Fibroblast of lung (primary cell): ENCODE measurements at regions not wholly inside any gene's neighbourhood (a gene's known extent, or its start where the extent isn't known, plus 50 kb on each side); places are given as distances from the start of the nearest gene placed in this dataset.

Experiments
- DNase-seq, 2 donors: peaks; one replicate each; pipeline versions ENCODE4 v3.0.0 to v3.0.0-alpha.2; 2010; ENCODE audit warnings: low read depth in 2 of 2
- H2AFZ ChIP-seq: 2 replicates; pipeline ENCODE4 v1.5.1; 2012; ENCODE audit warnings: low read length, control low read depth, inconsistent platforms
- H3K27ac ChIP-seq: 2 replicates; pipeline ENCODE4 v1.5.1; 2011; ENCODE audit warnings: low read length, control low read depth; ENCODE audit not compliant: insufficient read depth
- H3K27me3 ChIP-seq: 2 replicates; pipeline ENCODE4 v1.5.1; 2011; ENCODE audit warnings: mild to moderate bottlenecking, low read length; ENCODE audit not compliant: control insufficient read depth, insufficient read depth
- H3K36me3 ChIP-seq: 2 replicates; pipeline ENCODE4 v1.5.1; 2011; ENCODE audit warnings: low read length; ENCODE audit not compliant: control insufficient read depth, insufficient read depth
- H3K4me1 ChIP-seq: 2 replicates; pipeline ENCODE4 v1.5.1; 2011; ENCODE audit warnings: low read length; ENCODE audit not compliant: control insufficient read depth, insufficient read depth; ENCODE audit errors: extremely low read depth
- H3K4me2 ChIP-seq: 2 replicates; pipeline ENCODE4 v1.5.1; 2011; ENCODE audit warnings: low read length, control low read depth; ENCODE audit not compliant: insufficient read depth; ENCODE audit errors: extremely low read depth
- H3K4me3 ChIP-seq, 4 experiments: fragments of 200-600 bp in 1 of 4; sonication (generic) in 1 of 4; replicated peaks in 1 of 4; 2 replicates each; pipeline ENCODE4 v1.5.1; 2011 to 2016; ENCODE audit warnings: low read length in 4 of 4, low read depth in 3 of 4, mild to moderate bottlenecking in 3 of 4, control low read depth in 2 of 4, inconsistent platforms in 1 of 4, mixed read lengths in 1 of 4; ENCODE audit not compliant: insufficient read depth in 1 of 4; ENCODE audit errors: control extremely low read depth in 1 of 4
- H3K79me2 ChIP-seq: 2 replicates; pipeline ENCODE4 v1.5.1; 2012; ENCODE audit warnings: mild to moderate bottlenecking, low read length, inconsistent platforms; ENCODE audit not compliant: control insufficient read depth, insufficient read depth
- H3K9ac ChIP-seq: 2 replicates; pipeline ENCODE4 v1.5.1; 2011; ENCODE audit warnings: mild to moderate bottlenecking, low read length, control low read depth; ENCODE audit not compliant: insufficient read depth
- H3K9me3 ChIP-seq: 2 replicates; pipeline ENCODE4 v1.5.1; 2012; ENCODE audit warnings: low read depth, low read length; ENCODE audit not compliant: control insufficient read depth, insufficient read depth
- H4K20me1 ChIP-seq: 2 replicates; pipeline ENCODE4 v1.5.1; 2011; ENCODE audit warnings: low read length; ENCODE audit not compliant: control insufficient read depth, insufficient read depth; ENCODE audit errors: extremely low read depth
- EZH2 ChIP-seq: IDR thresholded peaks from 2 replicates; pipeline ENCODE4 v1.5.1; 2012; ENCODE audit warnings: low read length, control low read depth, mild to moderate bottlenecking; ENCODE audit errors: missing control alignments
- TF ChIP-seq, protein P1 (sequence below), 2 donors: IDR thresholded peaks in 1 of 2; conservative IDR thresholded peaks in 1 of 2; 1 replicate in 1 of 2; 2 replicates in 1 of 2; pipeline ENCODE4 v1.5.1; 2011 to 2012; ENCODE audit warnings: low read length in 2 of 2, control low read depth in 1 of 2, inconsistent platforms in 1 of 2, low read depth in 1 of 2, mild to moderate bottlenecking in 1 of 2

DNA sequence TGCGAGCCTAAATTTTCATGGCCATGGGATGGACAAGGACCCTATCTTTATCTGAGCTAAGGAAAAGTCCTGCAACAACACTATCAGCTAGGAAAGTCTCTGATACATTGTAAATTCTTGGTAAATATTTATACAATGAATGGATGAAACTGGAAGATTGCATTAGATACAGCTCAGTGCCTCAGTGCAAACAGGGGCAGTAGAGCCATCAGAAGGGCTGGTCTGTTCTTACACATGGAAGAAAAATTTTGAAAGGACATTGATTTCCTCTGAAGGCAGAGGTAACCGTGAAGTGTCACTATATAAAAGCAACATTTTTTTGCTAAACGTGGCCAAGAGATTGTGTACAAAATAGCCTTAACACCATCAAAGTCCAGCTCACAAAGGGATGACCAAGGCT lies 153.2 kb upstream of the GADL1 start:
- H3K4me2 ChIP-seq, result no peak overlapping the region
- no peaks in the 10 kb centered on the region for H4K20me1 ChIP-seq
- no peak overlapping the region for H3K4me3 ChIP-seq
- no peaks in the 10 kb centered on the region for H3K79me2 ChIP-seq
- DNase-seq, result no peak
- no peak overlapping the region for H3K9ac ChIP-seq
- H3K27me3 ChIP-seq, result no peaks in the 10 kb centered on the region
- TF ChIP-seq, protein P1, sequence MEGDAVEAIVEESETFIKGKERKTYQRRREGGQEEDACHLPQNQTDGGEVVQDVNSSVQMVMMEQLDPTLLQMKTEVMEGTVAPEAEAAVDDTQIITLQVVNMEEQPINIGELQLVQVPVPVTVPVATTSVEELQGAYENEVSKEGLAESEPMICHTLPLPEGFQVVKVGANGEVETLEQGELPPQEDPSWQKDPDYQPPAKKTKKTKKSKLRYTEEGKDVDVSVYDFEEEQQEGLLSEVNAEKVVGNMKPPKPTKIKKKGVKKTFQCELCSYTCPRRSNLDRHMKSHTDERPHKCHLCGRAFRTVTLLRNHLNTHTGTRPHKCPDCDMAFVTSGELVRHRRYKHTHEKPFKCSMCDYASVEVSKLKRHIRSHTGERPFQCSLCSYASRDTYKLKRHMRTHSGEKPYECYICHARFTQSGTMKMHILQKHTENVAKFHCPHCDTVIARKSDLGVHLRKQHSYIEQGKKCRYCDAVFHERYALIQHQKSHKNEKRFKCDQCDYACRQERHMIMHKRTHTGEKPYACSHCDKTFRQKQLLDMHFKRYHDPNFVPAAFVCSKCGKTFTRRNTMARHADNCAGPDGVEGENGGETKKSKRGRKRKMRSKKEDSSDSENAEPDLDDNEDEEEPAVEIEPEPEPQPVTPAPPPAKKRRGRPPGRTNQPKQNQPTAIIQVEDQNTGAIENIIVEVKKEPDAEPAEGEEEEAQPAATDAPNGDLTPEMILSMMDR (conservative IDR thresholded peaks at IDR 0.05 in 1 of 2, IDR thresholded peaks at IDR 0.05 in 1 of 2; ENCODE audit: low read depth in 1 of 2, low read length in 2 of 2), result no peak
- TF ChIP-seq EZH2, result no peak
- H3K36me3 ChIP-seq, result no peaks in the 10 kb centered on the region
- H3K4me1 ChIP-seq, result no peaks in the 10 kb centered on the region
- no peak overlapping the region for H3K27ac ChIP-seq
- no peaks in the 10 kb centered on the region for H3K9me3 ChIP-seq
- H2AFZ ChIP-seq, result no peak overlapping the region

DNA sequence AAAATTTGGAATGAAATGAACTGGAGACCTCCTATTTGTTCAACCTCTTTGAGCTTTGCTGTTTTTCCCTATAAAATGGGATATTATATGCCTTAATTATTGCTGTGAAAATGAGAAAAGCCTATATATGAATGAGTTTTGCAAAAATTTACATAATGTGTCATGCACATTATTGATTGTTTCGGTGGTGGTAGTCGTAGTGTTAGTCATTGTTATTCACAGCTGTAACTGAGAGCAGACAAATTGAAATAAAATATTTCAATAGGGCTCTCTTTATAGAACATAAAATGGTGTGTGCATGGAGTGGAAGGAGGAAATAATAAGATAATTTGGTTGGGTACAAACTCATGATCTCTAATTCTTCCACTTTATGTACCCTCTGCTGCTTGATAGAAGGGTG lies 153.7 kb upstream of the GADL1 start:
- Histone ChIP-seq H2AFZ (no peak overlapping the region), H3K9ac (no peak overlapping the region), H3K79me2 (no peaks in the 10 kb centered on the region), H3K9me3 (no peaks in the 10 kb centered on the region), H4K20me1 (no peaks in the 10 kb centered on the region), H3K4me3 (no peak overlapping the region), H3K27ac (no peak overlapping the region), H3K4me2 (no peak overlapping the region), H3K27me3 (no peaks in the 10 kb centered on the region), H3K36me3 (no peaks in the 10 kb centered on the region), H3K4me1 (no peaks in the 10 kb centered on the region)
- no peak for DNase-seq
- TF ChIP-seq EZH2, result no peak
- TF ChIP-seq, protein P1 (conservative IDR thresholded peaks at IDR 0.05 in 1 of 2, IDR thresholded peaks at IDR 0.05 in 1 of 2; ENCODE audit: low read depth in 1 of 2, low read length in 2 of 2), result no peak

GRCh38 chr3:31050296-31050695 lies 155.8 kb upstream of the GADL1 start:
- Histone ChIP-seq H3K27me3 (no peaks in the 10 kb centered on the region), H3K27ac (no peak overlapping the region), H3K4me2 (no peak overlapping the region), H3K4me1 (no peaks in the 10 kb centered on the region), H2AFZ (no peak overlapping the region), H3K9me3 (no peaks in the 10 kb centered on the region), H3K4me3 (no peak overlapping the region), H4K20me1 (no peaks in the 10 kb centered on the region), H3K36me3 (no peaks in the 10 kb centered on the region), H3K9ac (no peak overlapping the region), H3K79me2 (no peaks in the 10 kb centered on the region)
- no peak for DNase-seq
- TF ChIP-seq, protein P1 (conservative IDR thresholded peaks at IDR 0.05 in 1 of 2, IDR thresholded peaks at IDR 0.05 in 1 of 2; ENCODE audit: low read depth in 1 of 2, low read length in 2 of 2), result no peak
- no peak for TF ChIP-seq EZH2
